Gastroesophageal sphincter (tissue), 3 donors: ENCODE measurements at regions not wholly inside any gene's neighbourhood (a gene's known extent, or its start where the extent isn't known, plus 50 kb on each side); places are given as distances from the start of the nearest gene placed in this dataset.

ENCODE experiments used
- CTCF ChIP-seq, 4 experiments: fragments of 200-600 bp in 2 of 4; fragments of 450-650 bp in 2 of 4; sonication (generic) in 1 of 4; IDR thresholded peaks; one replicate each; pipeline ENCODE4 v1.5.1; 2017 to 2019; ENCODE audit warnings: antibody characterized with exemption in 4 of 4, mild to moderate bottlenecking in 2 of 4, moderate library complexity in 2 of 4
- EP300 ChIP-seq: sonication (generic); formaldehyde crosslinking; IDR thresholded peaks from one replicate; pipeline ENCODE4 v1.6.1; 2017; ENCODE audit warnings: antibody characterized with exemption, mild to moderate bottlenecking
- POLR2A ChIP-seq, 2 donors: fragments of 450-650 bp; IDR thresholded peaks; one replicate each; pipeline ENCODE4 v1.6.1; 2017; ENCODE audit warnings: antibody characterized with exemption in 2 of 2, mild to moderate bottlenecking in 2 of 2, moderate library complexity in 1 of 2
- POLR2AphosphoS5 ChIP-seq: sonication (generic); formaldehyde crosslinking; IDR thresholded peaks from one replicate; pipeline ENCODE4 v1.6.1; 2017; ENCODE audit warnings: antibody characterized with exemption

GRCh38 chr1:109832945-109833344 is 69.2 kb upstream of the EPS8L3 start:
- TF ChIP-seq CTCF (IDR thresholded peaks at IDR 0.05) (no peak), POLR2A (IDR thresholded peaks at IDR 0.05) (no peak), EP300 (no peak), POLR2AphosphoS5 (no peak)
